Stomach smooth muscle (tissue), 2 donors: ENCODE measurements at regions not wholly inside any gene's neighbourhood (a gene's known extent, or its start where the extent isn't known, plus 50 kb on each side); places are given as distances from the start of the nearest gene placed in this dataset.
"Not testable (repeated sequence)": the region's sequence is repeated elsewhere in the genome, so short reads cannot be mapped to it uniquely, and the experiment has no call there.

Source experiments
- H3K27ac ChIP-seq: one replicate; pipeline ENCODE4 v1.7.0; 2013; ENCODE audit warnings: mild to moderate bottlenecking, low read length, inconsistent platforms
- H3K27me3 ChIP-seq, 2 donors: one replicate each; pipeline ENCODE4 v1.7.0; 2013; ENCODE audit warnings: low read length in 2 of 2; ENCODE audit not compliant: insufficient read depth in 2 of 2, control insufficient read depth in 1 of 2
- H3K36me3 ChIP-seq, 2 donors: one replicate each; pipeline ENCODE4 v1.7.0; 2013; ENCODE audit warnings: low read length in 2 of 2; ENCODE audit not compliant: control insufficient read depth in 2 of 2, insufficient read depth in 2 of 2
- H3K4me1 ChIP-seq: one replicate; pipeline ENCODE4 v1.7.0; 2013; ENCODE audit warnings: low read length; ENCODE audit not compliant: control insufficient read depth, insufficient read depth
- H3K4me3 ChIP-seq, 2 donors: one replicate each; pipeline ENCODE4 v1.7.0; 2013; ENCODE audit warnings: low read length in 2 of 2
- H3K9ac ChIP-seq, 2 donors: one replicate each; pipeline ENCODE4 v1.7.0; 2013; ENCODE audit warnings: low read length in 2 of 2, mild to moderate bottlenecking in 1 of 2
- H3K9me3 ChIP-seq, 2 donors: one replicate each; pipeline ENCODE4 v1.7.0; 2013; ENCODE audit warnings: low read length in 2 of 2; ENCODE audit not compliant: control insufficient read depth in 2 of 2
- donor health status: healthy.
- donor health status: Pancreatic carcinoma.

DNA sequence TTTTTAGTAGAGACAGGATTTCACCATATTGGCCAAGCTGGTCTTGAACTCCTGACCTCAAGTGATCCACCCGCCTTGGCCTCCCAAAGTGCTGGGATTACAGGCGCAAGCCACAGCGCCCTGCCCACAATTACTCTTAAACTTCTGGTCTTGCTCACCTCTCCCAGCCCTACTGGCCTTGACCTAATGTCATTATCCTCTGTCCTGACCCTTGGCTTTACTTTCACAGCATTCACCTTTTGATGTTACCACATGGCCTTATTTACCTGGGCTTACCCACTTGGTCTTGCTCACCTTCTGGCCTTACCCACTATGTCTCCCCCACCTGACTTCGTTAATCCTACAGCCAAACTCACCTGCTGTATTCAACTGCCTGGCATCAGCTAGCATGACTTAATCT lies 105.9 kb downstream of the IL12A start:
- H3K27me3 ChIP-seq: no peaks in the 10 kb centered on the region
- no peak overlapping the region for H3K4me3 ChIP-seq
- H3K9ac ChIP-seq: no peak overlapping the region
- H3K36me3 ChIP-seq: no peaks in the 10 kb centered on the region
- no peaks in the 10 kb centered on the region for H3K9me3 ChIP-seq
- H3K27ac ChIP-seq: no peak overlapping the region
- H3K4me1 ChIP-seq: no peaks in the 10 kb centered on the region

DNA sequence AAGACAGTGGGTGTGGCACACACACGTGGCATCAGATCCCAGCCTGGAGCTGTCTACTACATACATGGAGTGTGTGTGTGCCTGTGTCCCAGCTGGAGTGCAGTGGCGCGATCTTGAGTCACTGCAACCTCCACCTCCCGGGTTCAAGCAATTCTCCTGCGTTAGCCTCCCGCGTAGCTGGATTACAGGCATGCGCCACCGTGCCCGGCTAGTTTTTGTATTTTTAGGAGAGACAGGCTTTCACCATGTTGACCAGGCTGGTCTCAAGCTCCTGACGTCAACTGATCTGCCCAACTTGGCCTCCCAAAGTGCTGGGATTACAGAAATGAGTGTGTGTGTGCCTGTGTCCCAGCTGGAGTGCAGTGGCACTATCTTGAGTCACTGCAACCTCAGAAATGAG lies 108.8 kb downstream of the IL12A start:
- no peaks in the 10 kb centered on the region for H3K4me1 ChIP-seq
- no peaks in the 10 kb centered on the region for H3K9me3 ChIP-seq
- H3K36me3 ChIP-seq: no peaks in the 10 kb centered on the region
- no peak overlapping the region for H3K27ac ChIP-seq
- H3K9ac ChIP-seq: no peak overlapping the region
- no peaks in the 10 kb centered on the region for H3K27me3 ChIP-seq
- H3K4me3 ChIP-seq: no peak overlapping the region

DNA sequence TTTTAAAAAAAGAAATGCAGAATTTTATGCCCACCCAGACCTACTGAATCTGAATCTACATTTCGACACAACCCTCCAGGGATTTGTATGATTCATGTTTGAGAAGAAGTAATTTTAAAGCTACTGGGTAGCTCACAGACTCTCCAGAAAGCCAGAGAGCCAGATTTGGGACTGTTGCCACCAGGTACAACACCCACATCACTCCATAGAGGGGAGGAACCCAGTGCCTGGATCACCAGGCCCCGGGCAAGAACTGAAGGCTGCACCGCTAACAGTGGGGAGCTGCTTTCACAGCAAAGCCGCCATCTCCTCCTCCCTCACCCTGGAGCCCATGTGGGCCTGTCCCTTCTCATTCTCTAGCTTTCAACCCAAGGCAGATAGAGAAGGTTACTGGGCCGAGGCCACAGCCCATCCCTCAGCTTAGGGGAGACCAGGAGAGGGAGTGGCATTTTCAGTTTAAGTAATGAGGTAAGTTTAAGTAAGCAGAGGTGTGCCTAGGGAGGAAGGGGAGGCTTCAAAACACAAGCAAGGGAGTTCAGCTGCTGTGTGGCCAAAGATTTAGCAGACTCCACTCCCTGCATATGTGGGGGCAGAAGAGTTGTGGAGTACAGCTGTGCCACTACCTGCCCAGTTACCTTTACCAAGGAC lies 109.8 kb downstream of the IL12A start:
- no peak overlapping the region for H3K27ac ChIP-seq
- H3K9ac ChIP-seq: no peak overlapping the region
- H3K9me3 ChIP-seq: no peaks in the 10 kb centered on the region
- H3K36me3 ChIP-seq: no peaks in the 10 kb centered on the region
- no peaks in the 10 kb centered on the region for H3K27me3 ChIP-seq
- no peak overlapping the region for H3K4me3 ChIP-seq
- no peaks in the 10 kb centered on the region for H3K4me1 ChIP-seq

DNA sequence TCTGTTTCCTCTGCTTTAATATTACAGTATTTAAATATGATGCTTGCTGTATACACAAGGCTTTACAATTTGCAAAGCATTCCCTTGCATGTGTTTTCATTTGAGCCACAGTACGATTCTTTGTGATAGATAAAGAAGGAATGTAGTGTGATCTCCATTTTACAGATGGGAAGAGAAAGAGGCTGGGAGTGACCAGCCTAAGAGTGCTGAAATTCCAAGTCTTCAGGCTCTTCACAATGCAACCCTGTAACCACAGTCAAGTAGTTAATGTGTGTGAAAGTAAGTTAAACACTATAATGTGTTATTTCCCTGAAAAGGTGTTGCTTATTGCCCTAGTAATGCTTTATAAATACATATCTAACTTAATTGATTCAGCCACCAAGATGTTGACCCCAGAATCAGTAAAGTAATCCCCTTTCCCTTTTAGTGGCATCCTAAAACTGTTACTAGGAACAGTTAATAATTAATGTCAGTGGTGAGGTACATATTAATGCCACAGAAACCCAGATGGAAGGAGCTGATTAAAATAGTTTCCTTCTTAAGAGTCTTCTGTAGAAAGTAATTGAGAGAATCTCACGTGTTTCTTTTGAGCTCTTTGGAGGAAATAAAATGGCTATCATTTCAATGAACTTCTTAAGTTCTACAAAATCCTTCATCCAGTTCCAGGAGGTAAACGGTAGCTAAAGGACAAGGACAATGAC lies 110.4 kb downstream of the IL12A start:
- Histone ChIP-seq H3K9me3 (no peaks in the 10 kb centered on the region), H3K36me3 (no peaks in the 10 kb centered on the region), H3K4me3 (no peak overlapping the region), H3K27me3 (no peaks in the 10 kb centered on the region), H3K4me1 (no peaks in the 10 kb centered on the region), H3K27ac (no peak overlapping the region), H3K9ac (no peak overlapping the region)

DNA sequence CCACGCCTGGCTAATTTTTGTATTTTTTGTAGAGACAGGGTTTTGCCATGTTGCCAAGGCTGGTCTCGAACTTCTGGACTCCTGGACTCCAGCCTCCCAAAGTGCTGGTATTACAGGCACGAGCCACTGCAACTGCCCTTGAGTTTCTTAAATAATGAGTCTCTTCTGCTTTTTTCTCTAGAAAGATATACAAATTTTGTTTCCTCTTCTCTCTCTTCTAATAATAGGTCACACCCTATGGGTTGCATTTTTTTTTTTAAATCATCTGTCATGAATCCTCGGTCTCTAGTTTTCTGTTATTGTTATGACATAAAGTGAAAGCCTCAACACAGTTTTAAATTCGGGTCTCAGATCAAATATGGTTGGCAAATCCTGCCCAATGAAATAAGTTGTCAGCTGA lies 111.2 kb downstream of the IL12A start:
- Histone ChIP-seq H3K4me3 (no peak overlapping the region), H3K36me3 (no peaks in the 10 kb centered on the region), H3K9me3 (no peaks in the 10 kb centered on the region), H3K4me1 (no peaks in the 10 kb centered on the region), H3K27ac (no peak overlapping the region), H3K9ac (no peak overlapping the region), H3K27me3 (no peaks in the 10 kb centered on the region)

DNA sequence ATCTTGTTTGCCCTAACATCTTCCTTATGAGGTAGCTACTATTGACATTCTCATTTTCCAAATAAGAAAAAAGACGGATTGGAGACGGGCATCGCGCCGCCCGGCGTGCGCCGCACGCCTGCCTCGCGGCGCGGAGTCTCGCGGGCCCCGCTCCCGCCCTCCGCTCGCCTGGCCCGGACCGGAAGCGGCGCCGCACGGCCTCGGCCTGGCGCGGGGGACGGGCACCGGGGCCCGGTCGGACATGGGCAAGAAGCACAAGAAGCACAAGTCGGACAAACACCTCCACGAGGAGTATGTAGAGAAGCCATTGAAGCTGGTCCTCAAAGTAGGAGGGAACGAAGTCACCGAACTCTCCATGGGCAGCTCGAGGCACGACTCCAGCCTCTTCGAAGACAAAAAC lies 112.0 kb downstream of the IL12A start:
- no peak overlapping the region for H3K27ac ChIP-seq

DNA sequence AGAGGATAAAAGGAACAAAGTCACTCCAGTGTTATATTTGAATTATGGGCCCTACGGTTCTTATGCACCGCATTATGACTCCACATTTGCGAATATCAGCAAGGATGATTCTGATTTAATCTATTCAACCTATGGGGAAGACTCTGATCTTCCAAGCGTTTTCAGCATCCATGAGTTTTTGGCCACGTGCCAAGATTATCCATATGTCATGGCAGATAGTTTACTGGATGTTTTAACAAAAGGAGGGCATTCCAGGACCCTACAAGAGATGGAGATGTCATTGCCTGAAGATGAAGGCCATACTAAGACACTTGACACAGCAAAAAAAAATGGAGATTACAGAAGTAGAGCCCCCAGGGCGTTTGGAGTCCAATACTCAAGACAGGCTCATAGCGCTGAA lies 113.4 kb downstream of the IL12A start:
- H3K9me3 ChIP-seq, H3K9ac ChIP-seq, H3K27me3 ChIP-seq, H3K27ac ChIP-seq, H3K4me3 ChIP-seq, H3K36me3 ChIP-seq, H3K4me1 ChIP-seq: not testable (repeated sequence)

More for the DNA sequence above, 112.0 kb downstream of the IL12A start:
- Histone ChIP-seq H3K27me3 (no peaks in the 10 kb centered on the region), H3K4me1 (no peaks in the 10 kb centered on the region), H3K9me3 (no peaks in the 10 kb centered on the region), H3K9ac (no peak overlapping the region), H3K36me3 (no peaks in the 10 kb centered on the region), H3K4me3 (no peak overlapping the region)

DNA sequence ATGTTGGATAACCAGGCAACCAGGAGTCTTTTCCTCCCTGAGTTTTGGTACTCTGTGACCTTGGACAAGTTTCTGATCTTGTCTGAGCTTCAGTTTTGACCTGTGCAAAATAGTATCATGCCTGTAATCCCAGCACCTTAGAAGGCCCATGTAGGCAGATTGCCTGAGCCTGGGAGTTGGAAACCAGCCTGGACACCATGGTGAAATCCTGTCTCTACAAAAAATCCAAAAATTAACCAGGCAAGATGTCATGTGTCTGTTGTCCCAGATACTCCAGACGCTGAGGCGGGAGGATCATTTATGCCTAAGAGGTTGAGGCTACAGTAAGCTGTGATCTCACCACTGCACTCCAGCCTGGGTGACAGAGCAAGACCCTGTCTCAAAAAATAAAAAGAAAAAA lies 114.8 kb downstream of the IL12A start:
- H3K9me3 ChIP-seq: no peaks in the 10 kb centered on the region
- no peak overlapping the region for H3K27ac ChIP-seq
- no peaks in the 10 kb centered on the region for H3K4me1 ChIP-seq
- no peaks in the 10 kb centered on the region for H3K36me3 ChIP-seq
- no peaks in the 10 kb centered on the region for H3K27me3 ChIP-seq
- H3K9ac ChIP-seq: no peak overlapping the region
- H3K4me3 ChIP-seq: no peak overlapping the region

- Histone ChIP-seq H3K9me3 (no peaks in the 10 kb centered on the region), H3K27ac (no peak overlapping the region), H3K9ac (no peak overlapping the region), H3K4me3 (no peak overlapping the region), H3K27me3 (no peaks in the 10 kb centered on the region), H3K4me1 (no peaks in the 10 kb centered on the region), H3K36me3 (no peaks in the 10 kb centered on the region)
Measured at GRCh38 chr3:160105907-160106584, 117.4 kb downstream of the IL12A start.

DNA sequence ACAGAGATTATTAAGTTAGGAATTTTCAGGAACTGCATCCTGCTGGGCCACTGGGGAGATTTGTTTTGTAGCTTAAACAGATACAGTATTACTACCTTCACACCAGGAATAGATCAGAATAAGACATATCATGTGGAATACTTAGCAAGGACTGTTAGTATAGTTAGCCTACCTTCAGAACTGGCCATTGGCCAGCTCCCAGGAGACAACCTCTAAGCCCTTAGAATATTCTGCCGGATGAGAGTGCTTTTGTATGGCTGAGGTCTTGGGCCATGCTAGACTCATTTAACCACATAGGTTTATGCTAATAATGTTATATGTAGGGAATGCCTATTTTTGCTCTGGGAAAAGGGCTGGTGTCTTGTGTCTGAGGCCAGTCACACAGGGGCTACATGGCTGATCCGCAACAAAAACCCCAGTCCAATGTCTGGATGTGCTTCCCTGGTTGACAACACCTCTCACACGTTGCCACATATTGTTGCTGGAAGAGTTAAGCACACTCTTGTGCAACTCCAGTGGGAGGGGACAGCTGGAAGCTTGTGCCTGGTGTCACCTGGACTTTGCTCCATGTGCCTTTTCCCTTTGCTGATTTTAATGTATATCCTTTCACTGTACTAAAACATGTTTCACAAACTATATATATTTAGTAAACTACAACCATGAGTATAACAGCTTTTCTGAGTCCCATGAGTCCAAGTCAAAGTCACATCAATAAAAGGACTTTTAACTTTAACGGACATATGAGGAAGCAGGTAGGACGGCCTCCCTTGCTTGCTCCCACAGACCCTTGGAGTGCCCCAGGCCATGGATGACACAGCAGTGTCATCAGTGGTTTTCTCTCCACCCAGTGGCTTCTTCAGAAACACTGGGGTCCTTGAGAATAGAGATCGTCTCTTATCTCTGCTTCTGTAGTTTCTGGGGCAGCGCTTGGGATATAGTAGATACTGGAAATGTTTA lies 118.0 kb upstream of the C3orf80 start:
- Histone ChIP-seq H3K4me1 (no peaks in the 10 kb centered on the region), H3K9me3 (no peaks in the 10 kb centered on the region), H3K27me3 (no peaks in the 10 kb centered on the region), H3K27ac (no peak overlapping the region), H3K9ac (no peak overlapping the region), H3K36me3 (no peaks in the 10 kb centered on the region), H3K4me3 (no peak overlapping the region)
